Neural cell (in vitro differentiated cells): ENCODE measurements at regions not wholly inside any gene's neighbourhood (a gene's known extent, or its start where the extent isn't known, plus 50 kb on each side); places are given as distances from the start of the nearest gene placed in this dataset.

ENCODE experiments used
- H2AFZ ChIP-seq: fragments of 200-600, 300-800 bp; sonication (generic), shearing (Covaris generic); 2 replicates; pipeline ENCODE4 v1.6.0; 2014; ENCODE audit warnings: low read depth, mild to moderate bottlenecking, antibody characterized with exemption, low read length, moderate library complexity
- H3F3A ChIP-seq: fragments of 200-600 bp; shearing (Covaris generic); 2 replicates; pipeline ENCODE4 v1.6.1; 2016; ENCODE audit warnings: mild to moderate bottlenecking, moderate library complexity, mixed read lengths, antibody characterized with exemption, low read length; ENCODE audit not compliant: insufficient read depth, poor library complexity, severe bottlenecking
- H3K27ac ChIP-seq: fragments of 200-600, 300-800 bp; sonication (generic), shearing (Covaris generic); 2 replicates; pipeline ENCODE4 v1.5.1; 2014; ENCODE audit warnings: mild to moderate bottlenecking, low read length, moderate library complexity
- H3K27me3 ChIP-seq: fragments of 300-800, 200-600 bp; sonication (generic), shearing (Covaris generic); 2 replicates; pipeline ENCODE4 v1.6.0; 2014; ENCODE audit warnings: mild to moderate bottlenecking, low read depth, low read length, moderate library complexity; ENCODE audit not compliant: insufficient read depth
- H3K36me3 ChIP-seq: fragments of 300-800, 200-600 bp; sonication (generic), shearing (Covaris generic); 2 replicates; pipeline ENCODE4 v1.5.1; 2014; ENCODE audit warnings: mild to moderate bottlenecking, antibody characterized with exemption, low read length, moderate library complexity; ENCODE audit not compliant: insufficient read depth
- H3K4me2 ChIP-seq: fragments of 300-800, 200-600 bp; sonication (generic), shearing (Covaris generic); 2 replicates; pipeline ENCODE4 v1.6.0; 2014; ENCODE audit warnings: mild to moderate bottlenecking, low read length
- H3K4me3 ChIP-seq: fragments of 300-800, 200-600 bp; sonication (generic), shearing (Covaris generic); 2 replicates; pipeline ENCODE4 v1.5.1; 2014; ENCODE audit warnings: mild to moderate bottlenecking, low read length, moderate library complexity
- H3K79me2 ChIP-seq: fragments of 200-600 bp; shearing (Covaris generic); replicated peaks from 2 replicates; pipeline ENCODE4 v1.6.0; 2014; ENCODE audit warnings: mild to moderate bottlenecking, low read length, moderate library complexity; ENCODE audit not compliant: insufficient read depth
- H3K9ac ChIP-seq: fragments of 300-800, 200-600 bp; sonication (generic), shearing (Covaris generic); 2 replicates; pipeline ENCODE4 v1.6.1; 2016; ENCODE audit warnings: mild to moderate bottlenecking, low read length, mixed read lengths
- H3K9me2 ChIP-seq: fragments of 200-600 bp; shearing (Covaris generic); 2 replicates; pipeline ENCODE4 v1.6.1; 2016; ENCODE audit warnings: mild to moderate bottlenecking, low read length, mixed read lengths; ENCODE audit not compliant: insufficient read depth
- H3K9me3 ChIP-seq: fragments of 200-600, 300-800 bp; sonication (generic), shearing (Covaris generic); 2 replicates; pipeline ENCODE4 v1.6.1; 2016; ENCODE audit warnings: mild to moderate bottlenecking, mixed run types, low read length, moderate library complexity, mixed read lengths
- H4K20me1 ChIP-seq: fragments of 200-600 bp; shearing (Covaris generic); 2 replicates; pipeline ENCODE4 v1.6.1; 2016; ENCODE audit warnings: mild to moderate bottlenecking, mixed run types; ENCODE audit not compliant: insufficient read depth
- EP300 ChIP-seq: fragments of 450-650 bp; conservative IDR thresholded peaks from 2 replicates; pipeline ENCODE4 v1.6.1; 2014; ENCODE audit warnings: antibody characterized with exemption, mild to moderate bottlenecking, moderate library complexity; ENCODE audit not compliant: poor library complexity, severe bottlenecking
- EZH2 ChIP-seq: fragments of 200-600, 300-800 bp; shearing (Covaris generic), sonication (generic); IDR thresholded peaks from 2 replicates; pipeline ENCODE4 v1.6.1; 2014; ENCODE audit warnings: antibody characterized with exemption, low read length, borderline replicate concordance, mild to moderate bottlenecking; ENCODE audit not compliant: insufficient read depth, poor library complexity, severe bottlenecking
- MXI1 ChIP-seq: fragments of 450-650 bp; conservative IDR thresholded peaks from 2 replicates; pipeline ENCODE4 v1.6.1; 2014; ENCODE audit warnings: antibody characterized with exemption, mild to moderate bottlenecking; ENCODE audit not compliant: poor library complexity, severe bottlenecking
- POLR2AphosphoS5 ChIP-seq: IDR thresholded peaks from 2 replicates; pipeline ENCODE4 v1.6.1; 2012
- RAD21 ChIP-seq: fragments of 450-650 bp; conservative IDR thresholded peaks from 2 replicates; pipeline ENCODE4 v1.6.1; 2014; ENCODE audit warnings: antibody characterized with exemption, mild to moderate bottlenecking, moderate library complexity
- SMC3 ChIP-seq: fragments of 450-650 bp; conservative IDR thresholded peaks from 2 replicates; pipeline ENCODE4 v1.6.1; 2014; ENCODE audit warnings: antibody characterized with exemption, mild to moderate bottlenecking, moderate library complexity; ENCODE audit not compliant: poor library complexity
- TAF1 ChIP-seq: IDR thresholded peaks from 2 replicates; pipeline ENCODE4 v1.6.1; 2012; ENCODE audit warnings: low read depth
- TF ChIP-seq, protein P1 (sequence below): fragments of 450-650 bp; IDR thresholded peaks from 2 replicates; pipeline ENCODE4 v1.5.1; 2014; ENCODE audit warnings: antibody characterized with exemption, mild to moderate bottlenecking, moderate library complexity; ENCODE audit not compliant: poor library complexity, severe bottlenecking
- TF ChIP-seq, protein P2 (sequence below): IDR thresholded peaks from 2 replicates; pipeline ENCODE4 v1.6.1; 2012; ENCODE audit warnings: borderline replicate concordance

- TF ChIP-seq EP300 (no peak), EZH2 (no peak), MXI1 (no peak), TAF1 (no peak), SMC3 (no peak), POLR2AphosphoS5 (no peak), RAD21 (no peak)
- TF ChIP-seq, protein P1, sequence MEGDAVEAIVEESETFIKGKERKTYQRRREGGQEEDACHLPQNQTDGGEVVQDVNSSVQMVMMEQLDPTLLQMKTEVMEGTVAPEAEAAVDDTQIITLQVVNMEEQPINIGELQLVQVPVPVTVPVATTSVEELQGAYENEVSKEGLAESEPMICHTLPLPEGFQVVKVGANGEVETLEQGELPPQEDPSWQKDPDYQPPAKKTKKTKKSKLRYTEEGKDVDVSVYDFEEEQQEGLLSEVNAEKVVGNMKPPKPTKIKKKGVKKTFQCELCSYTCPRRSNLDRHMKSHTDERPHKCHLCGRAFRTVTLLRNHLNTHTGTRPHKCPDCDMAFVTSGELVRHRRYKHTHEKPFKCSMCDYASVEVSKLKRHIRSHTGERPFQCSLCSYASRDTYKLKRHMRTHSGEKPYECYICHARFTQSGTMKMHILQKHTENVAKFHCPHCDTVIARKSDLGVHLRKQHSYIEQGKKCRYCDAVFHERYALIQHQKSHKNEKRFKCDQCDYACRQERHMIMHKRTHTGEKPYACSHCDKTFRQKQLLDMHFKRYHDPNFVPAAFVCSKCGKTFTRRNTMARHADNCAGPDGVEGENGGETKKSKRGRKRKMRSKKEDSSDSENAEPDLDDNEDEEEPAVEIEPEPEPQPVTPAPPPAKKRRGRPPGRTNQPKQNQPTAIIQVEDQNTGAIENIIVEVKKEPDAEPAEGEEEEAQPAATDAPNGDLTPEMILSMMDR, result no peak
- TF ChIP-seq, protein P2, sequence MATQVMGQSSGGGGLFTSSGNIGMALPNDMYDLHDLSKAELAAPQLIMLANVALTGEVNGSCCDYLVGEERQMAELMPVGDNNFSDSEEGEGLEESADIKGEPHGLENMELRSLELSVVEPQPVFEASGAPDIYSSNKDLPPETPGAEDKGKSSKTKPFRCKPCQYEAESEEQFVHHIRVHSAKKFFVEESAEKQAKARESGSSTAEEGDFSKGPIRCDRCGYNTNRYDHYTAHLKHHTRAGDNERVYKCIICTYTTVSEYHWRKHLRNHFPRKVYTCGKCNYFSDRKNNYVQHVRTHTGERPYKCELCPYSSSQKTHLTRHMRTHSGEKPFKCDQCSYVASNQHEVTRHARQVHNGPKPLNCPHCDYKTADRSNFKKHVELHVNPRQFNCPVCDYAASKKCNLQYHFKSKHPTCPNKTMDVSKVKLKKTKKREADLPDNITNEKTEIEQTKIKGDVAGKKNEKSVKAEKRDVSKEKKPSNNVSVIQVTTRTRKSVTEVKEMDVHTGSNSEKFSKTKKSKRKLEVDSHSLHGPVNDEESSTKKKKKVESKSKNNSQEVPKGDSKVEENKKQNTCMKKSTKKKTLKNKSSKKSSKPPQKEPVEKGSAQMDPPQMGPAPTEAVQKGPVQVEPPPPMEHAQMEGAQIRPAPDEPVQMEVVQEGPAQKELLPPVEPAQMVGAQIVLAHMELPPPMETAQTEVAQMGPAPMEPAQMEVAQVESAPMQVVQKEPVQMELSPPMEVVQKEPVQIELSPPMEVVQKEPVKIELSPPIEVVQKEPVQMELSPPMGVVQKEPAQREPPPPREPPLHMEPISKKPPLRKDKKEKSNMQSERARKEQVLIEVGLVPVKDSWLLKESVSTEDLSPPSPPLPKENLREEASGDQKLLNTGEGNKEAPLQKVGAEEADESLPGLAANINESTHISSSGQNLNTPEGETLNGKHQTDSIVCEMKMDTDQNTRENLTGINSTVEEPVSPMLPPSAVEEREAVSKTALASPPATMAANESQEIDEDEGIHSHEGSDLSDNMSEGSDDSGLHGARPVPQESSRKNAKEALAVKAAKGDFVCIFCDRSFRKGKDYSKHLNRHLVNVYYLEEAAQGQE, result no peak
- Histone ChIP-seq H3K9me3 (no peaks in the 10 kb centered on the region), H3K4me2 (no peak overlapping the region), H3K4me3 (no peak overlapping the region), H3F3A (no peaks in the 10 kb centered on the region), H2AFZ (no peak overlapping the region), H3K9ac (no peak overlapping the region), H3K27ac (no peak overlapping the region), H3K79me2 (no peaks in the 10 kb centered on the region), H3K9me2 (no peaks in the 10 kb centered on the region), H3K27me3 (no peaks in the 10 kb centered on the region), H3K36me3 (no peaks in the 10 kb centered on the region), H4K20me1 (no peaks in the 10 kb centered on the region)
These were observed 71.8 kb downstream of the IL21 start for GRCh38 chr4:122548886-122549630.

DNA sequence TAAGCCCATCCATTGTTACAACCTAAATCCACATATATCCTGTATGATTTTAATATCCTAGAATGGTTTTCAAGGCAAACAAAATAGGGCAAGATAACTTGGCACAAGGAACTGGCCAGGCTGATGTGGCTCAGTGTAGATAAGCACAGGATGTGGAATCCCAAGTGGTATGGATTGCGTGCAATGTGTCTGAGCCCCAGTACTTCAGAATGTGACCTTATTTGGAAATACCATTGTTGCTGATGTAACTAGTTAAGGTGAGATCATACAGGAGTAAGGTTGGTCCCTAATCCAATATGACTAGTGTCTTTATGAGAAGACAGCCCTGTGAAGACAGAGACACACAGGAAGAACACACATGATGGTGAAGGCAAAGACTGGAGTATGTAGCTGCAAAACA, 72.4 kb downstream of the IL21 start:
- Histone ChIP-seq H3K36me3 (no peaks in the 10 kb centered on the region), H3K4me2 (no peak overlapping the region), H3F3A (no peaks in the 10 kb centered on the region), H3K27ac (no peak overlapping the region), H4K20me1 (no peaks in the 10 kb centered on the region), H3K79me2 (no peaks in the 10 kb centered on the region), H3K9me2 (no peaks in the 10 kb centered on the region), H2AFZ (no peak overlapping the region), H3K4me3 (no peak overlapping the region), H3K27me3 (no peaks in the 10 kb centered on the region), H3K9me3 (no peaks in the 10 kb centered on the region), H3K9ac (no peak overlapping the region)
- TF ChIP-seq, protein P1, result no peak
- TF ChIP-seq EZH2, result no peak
- no peak for TF ChIP-seq MXI1
- no peak for TF ChIP-seq POLR2AphosphoS5
- no peak for TF ChIP-seq TAF1
- TF ChIP-seq RAD21, result no peak
